ENCODE measurements at regions not wholly inside any gene's neighbourhood (a gene's known extent, or its start where the extent isn't known, plus 50 kb on each side); places are given as distances from the start of the nearest gene placed in this dataset.
A peak's percentile ranks its signal among the peaks of the same experiment; 100 is the strongest.

DNA sequence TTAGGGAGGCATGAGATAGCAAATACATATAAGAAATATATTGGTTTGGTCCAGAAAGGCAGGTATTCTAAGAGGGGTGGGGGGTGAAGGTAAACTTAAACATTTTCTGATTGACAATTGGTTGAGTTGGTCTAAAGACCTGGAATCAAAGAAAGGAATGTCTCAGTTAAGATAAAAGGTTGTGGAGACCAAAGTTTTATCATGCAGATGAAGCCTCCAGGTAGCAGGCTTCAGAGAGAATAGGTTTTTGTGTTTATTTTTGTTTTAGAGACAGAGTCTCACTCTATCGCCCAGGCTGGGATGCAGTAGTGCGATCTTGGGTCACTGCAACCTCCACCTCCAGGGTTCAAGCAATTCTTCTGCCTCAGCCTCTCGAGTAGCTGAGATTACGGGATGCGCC lies 80.5 kb downstream of the NPAP1 start:
- FAIRE-seq: no peak

DNA sequence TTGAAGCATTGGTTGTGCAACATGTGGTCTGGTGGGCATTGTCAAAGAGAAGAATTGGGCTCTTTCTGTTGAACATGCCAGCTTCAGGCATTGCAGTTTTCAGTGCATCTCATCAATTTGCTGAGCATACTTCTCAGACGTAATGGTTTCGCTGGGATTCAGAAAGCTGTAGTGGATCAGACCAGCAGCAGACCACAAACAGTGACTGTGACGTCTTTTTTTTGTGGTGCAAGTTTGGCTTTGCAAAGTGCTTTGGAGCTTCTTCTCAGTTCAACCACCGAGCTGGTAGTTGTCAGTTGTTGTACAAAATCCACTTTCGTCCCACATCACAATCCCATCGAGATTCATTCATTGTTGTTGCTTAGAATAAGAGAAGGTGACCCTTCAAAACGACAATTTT lies 84.5 kb downstream of the NPAP1 start:
- no peak for DNase-seq (ENCODE audit: insufficient read length, low spot score)
- FAIRE-seq: no peak
- TF ChIP-seq, protein P1, sequence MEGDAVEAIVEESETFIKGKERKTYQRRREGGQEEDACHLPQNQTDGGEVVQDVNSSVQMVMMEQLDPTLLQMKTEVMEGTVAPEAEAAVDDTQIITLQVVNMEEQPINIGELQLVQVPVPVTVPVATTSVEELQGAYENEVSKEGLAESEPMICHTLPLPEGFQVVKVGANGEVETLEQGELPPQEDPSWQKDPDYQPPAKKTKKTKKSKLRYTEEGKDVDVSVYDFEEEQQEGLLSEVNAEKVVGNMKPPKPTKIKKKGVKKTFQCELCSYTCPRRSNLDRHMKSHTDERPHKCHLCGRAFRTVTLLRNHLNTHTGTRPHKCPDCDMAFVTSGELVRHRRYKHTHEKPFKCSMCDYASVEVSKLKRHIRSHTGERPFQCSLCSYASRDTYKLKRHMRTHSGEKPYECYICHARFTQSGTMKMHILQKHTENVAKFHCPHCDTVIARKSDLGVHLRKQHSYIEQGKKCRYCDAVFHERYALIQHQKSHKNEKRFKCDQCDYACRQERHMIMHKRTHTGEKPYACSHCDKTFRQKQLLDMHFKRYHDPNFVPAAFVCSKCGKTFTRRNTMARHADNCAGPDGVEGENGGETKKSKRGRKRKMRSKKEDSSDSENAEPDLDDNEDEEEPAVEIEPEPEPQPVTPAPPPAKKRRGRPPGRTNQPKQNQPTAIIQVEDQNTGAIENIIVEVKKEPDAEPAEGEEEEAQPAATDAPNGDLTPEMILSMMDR (IDR thresholded peaks at IDR 0.05; ENCODE audit: insufficient read depth, missing control alignments): no peak

More for the DNA sequence above, 80.5 kb downstream of the NPAP1 start:
- TF ChIP-seq, protein P1 (IDR thresholded peaks at IDR 0.05; ENCODE audit: insufficient read depth, missing control alignments): no peak
- no peak for DNase-seq (ENCODE audit: insufficient read length, low spot score)

- DNase-seq (ENCODE audit: insufficient read length, low spot score): no peak
- TF ChIP-seq, protein P1 (IDR thresholded peaks at IDR 0.05; ENCODE audit: insufficient read depth, missing control alignments): peak; percentile 48
- FAIRE-seq: no peak
Measured at GRCh38 chr15:24761704-24762302, 86.2 kb downstream of the NPAP1 start.

DNA sequence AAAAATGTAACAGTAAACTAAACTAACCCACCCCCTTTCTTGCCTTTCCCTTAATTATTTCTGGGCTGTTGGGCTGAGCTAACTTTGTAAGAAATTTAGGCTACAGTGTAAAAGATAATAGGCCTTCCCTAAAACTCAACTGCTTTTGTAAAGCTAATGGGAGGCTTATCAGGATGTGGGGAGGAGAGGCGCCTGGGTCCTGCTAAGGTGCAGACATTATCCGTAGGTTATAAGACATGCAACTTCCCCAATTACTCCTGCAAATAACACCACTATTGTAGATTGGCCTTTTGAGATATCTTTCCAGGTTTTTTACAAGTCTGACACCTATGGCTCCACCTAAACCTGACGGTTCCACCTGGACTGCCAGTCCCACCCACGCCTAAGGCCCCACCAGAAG lies 88.3 kb downstream of the NPAP1 start:
- DNase-seq (ENCODE audit: insufficient read length, low spot score) (no peak), FAIRE-seq (no peak)
- TF ChIP-seq, protein P1 (IDR thresholded peaks at IDR 0.05; ENCODE audit: insufficient read depth, missing control alignments): no peak

DNA sequence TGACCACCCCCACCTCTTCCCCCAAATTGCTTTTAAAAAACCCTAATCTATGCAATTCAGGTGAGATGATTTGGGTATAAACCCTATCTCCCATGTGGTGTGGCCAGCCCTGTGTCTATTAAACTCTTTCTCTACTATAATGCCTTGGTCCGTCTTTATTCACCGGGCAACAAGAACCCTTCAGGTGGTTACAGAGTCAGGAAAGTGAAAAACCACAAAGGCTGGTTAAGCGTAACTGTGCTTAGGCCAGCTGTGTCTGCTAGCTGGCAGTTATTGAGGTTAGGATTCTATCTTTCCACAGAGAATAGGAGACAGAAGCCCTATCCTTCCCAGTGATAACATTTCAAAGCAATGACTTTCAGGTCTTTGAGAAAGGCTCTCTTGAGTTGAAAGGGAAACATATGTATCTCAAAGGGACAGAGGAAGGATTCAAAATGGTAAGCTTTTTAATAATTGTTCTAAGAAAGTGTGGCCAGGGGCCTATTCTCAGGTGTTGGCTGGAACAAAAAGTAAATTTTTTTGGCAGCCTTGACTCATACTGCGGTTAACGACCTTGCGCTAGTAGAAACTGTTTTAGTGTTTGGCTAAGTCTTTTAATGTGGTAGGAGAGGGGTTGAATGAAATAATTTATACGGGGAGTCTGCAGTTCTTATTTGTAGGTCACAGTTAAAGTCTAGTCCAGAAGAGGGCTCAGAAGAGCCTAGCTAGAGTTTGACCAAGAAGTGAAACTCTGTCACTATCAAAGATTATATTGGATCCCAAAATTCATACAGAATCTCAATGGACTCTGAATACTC lies 89.0 kb downstream of the NPAP1 start:
- TF ChIP-seq, protein P1 (IDR thresholded peaks at IDR 0.05; ENCODE audit: insufficient read depth, missing control alignments): no peak
- DNase-seq (ENCODE audit: insufficient read length, low spot score) (no peak), FAIRE-seq (no peak)

- FAIRE-seq (no peak), DNase-seq (ENCODE audit: insufficient read length, low spot score) (no peak)
- TF ChIP-seq, protein P1 (IDR thresholded peaks at IDR 0.05; ENCODE audit: insufficient read depth, missing control alignments): no peak
Measured at GRCh38 chr15:24766511-24767133, 91.0 kb downstream of the NPAP1 start.
